ENCODE measurements at regions not wholly inside any gene's neighbourhood (a gene's known extent, or its start where the extent isn't known, plus 50 kb on each side); places are given as distances from the start of the nearest gene placed in this dataset.

DNA sequence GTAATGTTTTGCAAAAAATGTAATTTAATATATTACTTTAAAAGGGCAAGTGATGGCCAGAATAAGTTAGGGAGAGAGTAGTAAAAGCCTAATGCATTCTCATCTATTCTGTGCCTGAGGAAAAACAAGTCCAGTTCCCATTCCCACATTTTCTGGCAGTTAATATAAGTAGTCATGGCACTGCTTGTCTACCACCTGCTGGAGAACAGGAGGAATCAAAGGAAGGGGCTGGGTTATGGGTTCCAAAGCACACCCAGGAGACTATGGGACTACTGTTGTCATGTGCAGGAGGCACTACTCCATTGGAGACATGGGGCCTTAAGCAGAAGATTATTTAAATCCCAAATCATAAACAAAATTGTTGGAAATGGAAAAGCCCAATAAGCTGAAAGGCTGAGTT lies 2618.6 kb downstream of the ARAP2 start:
- Histone ChIP-seq H3K27ac (ENCODE audit: low read depth, low read length) (no peak overlapping the region), H3K4me3 (ENCODE audit: extremely low read depth in 1 of 4, insufficient read depth in 2 of 4, low read depth in 3 of 4, low read length in 4 of 4) (no peak overlapping the region), H4K20me1 (replicated peaks in 1 of 2; ENCODE audit: control insufficient read depth in 1 of 2, insufficient read depth in 2 of 2, low read length in 2 of 2) (no peaks in the 10 kb centered on the region), H4K8ac (ENCODE audit: extremely low read depth, insufficient read depth, low read length) (no peak overlapping the region), H3K9me3 (ENCODE audit: insufficient read depth in 2 of 2, low read depth in 1 of 2, low read length in 1 of 2) (no peaks in the 10 kb centered on the region), H2BK15ac (ENCODE audit: low read length) (no peak overlapping the region), H2BK12ac (ENCODE audit: low read depth, low read length) (no peak overlapping the region), H3K23ac (ENCODE audit: insufficient read length) (no peak overlapping the region), H2AK5ac (ENCODE audit: low read depth, low read length) (no peak overlapping the region), H4K5ac (ENCODE audit: insufficient read length, low read depth, low read length) (no peak overlapping the region), H3K56ac (replicated peaks; ENCODE audit: insufficient read length, low read depth, low read length) (no peak overlapping the region), H3K4me1 (replicated peaks in 1 of 4; ENCODE audit: control insufficient read depth in 3 of 4, insufficient read depth in 4 of 4, low read length in 3 of 4) (no peaks in the 10 kb centered on the region), H3K14ac (ENCODE audit: insufficient read length) (no peak overlapping the region), H3K79me1 (ENCODE audit: low read depth, low read length) (no peaks in the 10 kb centered on the region), H3K4me2 (ENCODE audit: insufficient read depth in 1 of 2, low read depth in 2 of 2, low read length in 2 of 2) (no peak overlapping the region), H3K27me3 (replicated peaks in 1 of 4; ENCODE audit: control insufficient read depth in 3 of 4, extremely low read depth in 1 of 4, insufficient read depth in 3 of 4, low read length in 3 of 4) (no peaks in the 10 kb centered on the region), H3K4ac (replicated peaks; ENCODE audit: insufficient read length, low read depth, low read length) (no peak overlapping the region), H2BK5ac (ENCODE audit: low read depth, low read length) (no peak overlapping the region), H4K91ac (replicated peaks; ENCODE audit: insufficient read length, low read length) (no peak overlapping the region), H3K79me2 (ENCODE audit: control insufficient read depth in 1 of 2, insufficient read depth in 2 of 2, low read length in 2 of 2) (no peaks in the 10 kb centered on the region), H2BK120ac (replicated peaks; ENCODE audit: low read depth, low read length) (no peak overlapping the region), H2BK20ac (ENCODE audit: low read length) (no peak overlapping the region), H3K23me2 (ENCODE audit: low read depth, low read length) (no peaks in the 10 kb centered on the region), H3K36me3 (ENCODE audit: control insufficient read depth in 2 of 4, insufficient read depth in 4 of 4, low read length in 3 of 4) (no peaks in the 10 kb centered on the region), H3K9ac (replicated peaks in 1 of 4; ENCODE audit: extremely low read depth in 1 of 4, low read depth in 3 of 4, low read length in 3 of 4) (no peak overlapping the region), H3K18ac (ENCODE audit: extremely low read depth, low read length) (no peak overlapping the region), H2AFZ (ENCODE audit: low read length) (no peak overlapping the region)
- ChIA-PET CTCF (ENCODE audit: partially characterized antibody) (no interaction called here), POLR2A (ENCODE audit: partially characterized antibody) (no interaction called here)
- no peak for DNase-seq (ENCODE audit: low read depth in 1 of 2, low spot score in 2 of 2)
- no peak for FAIRE-seq
- no peak for TF ChIP-seq CBX8 (IDR thresholded peaks at IDR 0.05; ENCODE audit: borderline replicate concordance, low read depth, low read length)
- TF ChIP-seq, protein P1, sequence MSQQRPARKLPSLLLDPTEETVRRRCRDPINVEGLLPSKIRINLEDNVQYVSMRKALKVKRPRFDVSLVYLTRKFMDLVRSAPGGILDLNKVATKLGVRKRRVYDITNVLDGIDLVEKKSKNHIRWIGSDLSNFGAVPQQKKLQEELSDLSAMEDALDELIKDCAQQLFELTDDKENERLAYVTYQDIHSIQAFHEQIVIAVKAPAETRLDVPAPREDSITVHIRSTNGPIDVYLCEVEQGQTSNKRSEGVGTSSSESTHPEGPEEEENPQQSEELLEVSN (IDR thresholded peaks at IDR 0.05) = no peak
- TF ChIP-seq, protein P2, sequence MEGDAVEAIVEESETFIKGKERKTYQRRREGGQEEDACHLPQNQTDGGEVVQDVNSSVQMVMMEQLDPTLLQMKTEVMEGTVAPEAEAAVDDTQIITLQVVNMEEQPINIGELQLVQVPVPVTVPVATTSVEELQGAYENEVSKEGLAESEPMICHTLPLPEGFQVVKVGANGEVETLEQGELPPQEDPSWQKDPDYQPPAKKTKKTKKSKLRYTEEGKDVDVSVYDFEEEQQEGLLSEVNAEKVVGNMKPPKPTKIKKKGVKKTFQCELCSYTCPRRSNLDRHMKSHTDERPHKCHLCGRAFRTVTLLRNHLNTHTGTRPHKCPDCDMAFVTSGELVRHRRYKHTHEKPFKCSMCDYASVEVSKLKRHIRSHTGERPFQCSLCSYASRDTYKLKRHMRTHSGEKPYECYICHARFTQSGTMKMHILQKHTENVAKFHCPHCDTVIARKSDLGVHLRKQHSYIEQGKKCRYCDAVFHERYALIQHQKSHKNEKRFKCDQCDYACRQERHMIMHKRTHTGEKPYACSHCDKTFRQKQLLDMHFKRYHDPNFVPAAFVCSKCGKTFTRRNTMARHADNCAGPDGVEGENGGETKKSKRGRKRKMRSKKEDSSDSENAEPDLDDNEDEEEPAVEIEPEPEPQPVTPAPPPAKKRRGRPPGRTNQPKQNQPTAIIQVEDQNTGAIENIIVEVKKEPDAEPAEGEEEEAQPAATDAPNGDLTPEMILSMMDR (IDR thresholded peaks at IDR 0.05; ENCODE audit: control extremely low read depth in 1 of 3, insufficient read depth in 1 of 3, low read depth in 1 of 3, low read length in 3 of 3) = peak in 1 of 3 experiments; percentile 24; a peak in 1 of 4 replicates
- no peak for TF ChIP-seq EGR1 (IDR thresholded peaks at IDR 0.05; ENCODE audit: borderline replicate concordance, low read depth, low read length)
- no peak for TF ChIP-seq CHD1 (IDR thresholded peaks at IDR 0.05; ENCODE audit: low read depth, low read length)
- TF ChIP-seq SAP30 (IDR thresholded peaks at IDR 0.05; ENCODE audit: insufficient read depth, insufficient replicate concordance, low read length) = no peak
- TF ChIP-seq, protein P3, sequence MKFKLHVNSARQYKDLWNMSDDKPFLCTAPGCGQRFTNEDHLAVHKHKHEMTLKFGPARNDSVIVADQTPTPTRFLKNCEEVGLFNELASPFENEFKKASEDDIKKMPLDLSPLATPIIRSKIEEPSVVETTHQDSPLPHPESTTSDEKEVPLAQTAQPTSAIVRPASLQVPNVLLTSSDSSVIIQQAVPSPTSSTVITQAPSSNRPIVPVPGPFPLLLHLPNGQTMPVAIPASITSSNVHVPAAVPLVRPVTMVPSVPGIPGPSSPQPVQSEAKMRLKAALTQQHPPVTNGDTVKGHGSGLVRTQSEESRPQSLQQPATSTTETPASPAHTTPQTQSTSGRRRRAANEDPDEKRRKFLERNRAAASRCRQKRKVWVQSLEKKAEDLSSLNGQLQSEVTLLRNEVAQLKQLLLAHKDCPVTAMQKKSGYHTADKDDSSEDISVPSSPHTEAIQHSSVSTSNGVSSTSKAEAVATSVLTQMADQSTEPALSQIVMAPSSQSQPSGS (IDR thresholded peaks at IDR 0.05; ENCODE audit: low read length) = no peak
- TF ChIP-seq SIN3A (conservative IDR thresholded peaks at IDR 0.05 in 1 of 2, IDR thresholded peaks at IDR 0.05 in 1 of 2; ENCODE audit: low read depth in 1 of 2, low read length in 2 of 2) = no peak
- no peak for TF ChIP-seq ZNF274 (IDR thresholded peaks at IDR 0.05; ENCODE audit: borderline replicate concordance, extremely low read depth, low read length)
- no peak for TF ChIP-seq SP1 (IDR thresholded peaks at IDR 0.05; ENCODE audit: low read depth, low read length)
- no peak for TF ChIP-seq SP2 (IDR thresholded peaks at IDR 0.05; ENCODE audit: low read length)
